ENCODE measurements at regions not wholly inside any gene's neighbourhood (a gene's known extent, or its start where the extent isn't known, plus 50 kb on each side); places are given as distances from the start of the nearest gene placed in this dataset.

DNA sequence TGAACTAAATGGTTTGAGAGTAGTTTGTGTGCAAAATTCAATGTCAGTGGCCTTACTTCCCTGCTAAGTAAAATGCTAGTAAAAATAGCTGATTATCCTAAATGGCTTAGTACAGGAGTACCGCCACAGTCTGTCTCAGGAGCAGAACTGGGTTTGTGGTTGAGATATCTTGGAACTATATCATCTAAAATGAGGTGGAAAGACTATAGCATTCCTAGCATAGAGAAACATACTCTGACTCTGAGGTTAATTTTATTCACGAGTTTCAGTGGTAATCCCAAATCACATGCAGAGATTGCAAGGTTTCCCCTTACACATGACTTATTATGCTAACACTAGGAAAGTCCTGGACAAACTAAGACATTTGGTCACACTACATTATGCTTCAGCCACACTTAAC, 70.4 kb downstream of the OR13H1 start:
- Histone ChIP-seq H2BK12ac (ENCODE audit: low read length) (no peak overlapping the region), H3K4me1 (ENCODE audit: control insufficient read depth in 2 of 2, insufficient read depth in 1 of 2, low read depth in 1 of 2, low read length in 2 of 2) (no peaks in the 10 kb centered on the region), H2BK15ac (ENCODE audit: low read length) (no peak overlapping the region), H3K27ac (replicated peaks; ENCODE audit: low read length) (no peak overlapping the region), H3K9ac (ENCODE audit: low read depth, low read length, poor library complexity) (no peak overlapping the region), H3K27me3 (ENCODE audit: control insufficient read depth in 3 of 3, insufficient read depth in 3 of 3, low read depth in 1 of 3, low read length in 3 of 3) (peaks cover 0 to 64% (median 0%) of the 10 kb centered on the region in 3 experiments), H3K23ac (ENCODE audit: low read depth, low read length, poor library complexity) (no peak overlapping the region), H2BK5ac (ENCODE audit: low read length) (no peak overlapping the region), H3K14ac (ENCODE audit: low read length) (no peak overlapping the region), H3K4ac (ENCODE audit: low read length) (no peak overlapping the region), H2AK5ac (ENCODE audit: low read depth, low read length) (no peak overlapping the region), H3K4me2 (ENCODE audit: insufficient read depth, low read length, poor library complexity, severe bottlenecking) (no peak overlapping the region), H3K4me3 (ENCODE audit: low read length in 2 of 2) (no peak overlapping the region), H4K8ac (ENCODE audit: low read depth, low read length) (no peak overlapping the region), H3K18ac (ENCODE audit: low read length) (no peak overlapping the region), H4K91ac (ENCODE audit: low read depth, low read length, poor library complexity) (no peak overlapping the region), H3K9me3 (replicated peaks in 1 of 2; ENCODE audit: control insufficient read depth in 2 of 2, insufficient read depth in 1 of 2, low read depth in 1 of 2, low read length in 2 of 2) (no peaks in the 10 kb centered on the region), H2AFZ (ENCODE audit: low read length) (no peak overlapping the region), H3K36me3 (replicated peaks in 1 of 2; ENCODE audit: control insufficient read depth in 2 of 2, insufficient read depth in 2 of 2, low read length in 2 of 2) (no peaks in the 10 kb centered on the region), H3K79me1 (ENCODE audit: low read depth, low read length) (no peaks in the 10 kb centered on the region), H2BK120ac (ENCODE audit: low read depth, low read length) (no peak overlapping the region)
- no CpG with 5 or more reads among the region's 2 CpGs for WGBS, 2 donors (ENCODE audit: extremely low coverage in 2 of 2, insufficient read length in 2 of 2, insufficient replicate concordance in 1 of 2)
- no peak for DNase-seq (ENCODE audit: low spot score)

- no peak for DNase-seq (ENCODE audit: low spot score)
- no peak overlapping the region for H2BK5ac ChIP-seq (ENCODE audit: low read length)
- H3K18ac ChIP-seq (ENCODE audit: low read length), result no peak overlapping the region
Observed at GRCh38 chrX:131617182-131617581, 73.3 kb downstream of the OR13H1 start.

GRCh38 chrX:131621650-131622049, 77.8 kb downstream of the OR13H1 start:
- no peak overlapping the region for H2AFZ ChIP-seq (ENCODE audit: low read length)
- no CpG with 5 or more reads among the region's 1 CpG for WGBS, 2 donors (ENCODE audit: extremely low coverage in 2 of 2, insufficient read length in 2 of 2, insufficient replicate concordance in 1 of 2)
- no peaks in the 10 kb centered on the region for H3K36me3 ChIP-seq (replicated peaks in 1 of 2; ENCODE audit: control insufficient read depth in 2 of 2, insufficient read depth in 2 of 2, low read length in 2 of 2)
- no peak overlapping the region for H3K27ac ChIP-seq (replicated peaks; ENCODE audit: low read length)
- H3K9me3 ChIP-seq (replicated peaks in 1 of 2; ENCODE audit: control insufficient read depth in 2 of 2, insufficient read depth in 1 of 2, low read depth in 1 of 2, low read length in 2 of 2), result no peaks in the 10 kb centered on the region
- no peak overlapping the region for H3K18ac ChIP-seq (ENCODE audit: low read length)
- H3K27me3 ChIP-seq (ENCODE audit: control insufficient read depth in 3 of 3, insufficient read depth in 3 of 3, low read depth in 1 of 3, low read length in 3 of 3), result peaks cover 0 to 73% (median 0%) of the 10 kb centered on the region in 3 experiments
- H2BK120ac ChIP-seq (ENCODE audit: low read depth, low read length), result no peak overlapping the region
- no peaks in the 10 kb centered on the region for H3K4me1 ChIP-seq (ENCODE audit: control insufficient read depth in 2 of 2, insufficient read depth in 1 of 2, low read depth in 1 of 2, low read length in 2 of 2)
- H3K4ac ChIP-seq (ENCODE audit: low read length), result no peak overlapping the region
- no peak overlapping the region for H2BK5ac ChIP-seq (ENCODE audit: low read length)
- no peak overlapping the region for H2BK12ac ChIP-seq (ENCODE audit: low read length)
- no peak for DNase-seq (ENCODE audit: low spot score)
- no peak overlapping the region for H4K8ac ChIP-seq (ENCODE audit: low read depth, low read length)
- H3K23ac ChIP-seq (ENCODE audit: low read depth, low read length, poor library complexity), result no peak overlapping the region
- H3K4me2 ChIP-seq (ENCODE audit: insufficient read depth, low read length, poor library complexity, severe bottlenecking), result no peak overlapping the region
- no peak overlapping the region for H4K91ac ChIP-seq (ENCODE audit: low read depth, low read length, poor library complexity)
- H2AK5ac ChIP-seq (ENCODE audit: low read depth, low read length), result no peak overlapping the region
- H2BK15ac ChIP-seq (ENCODE audit: low read length), result no peak overlapping the region
- no peak overlapping the region for H3K14ac ChIP-seq (ENCODE audit: low read length)
- H3K9ac ChIP-seq (ENCODE audit: low read depth, low read length, poor library complexity), result no peak overlapping the region
- H3K79me1 ChIP-seq (ENCODE audit: low read depth, low read length), result no peaks in the 10 kb centered on the region
- H3K4me3 ChIP-seq (ENCODE audit: low read length in 2 of 2), result no peak overlapping the region

More at GRCh38 chrX:131617182-131617581, 73.3 kb downstream of the OR13H1 start:
- Histone ChIP-seq H2BK15ac (ENCODE audit: low read length) (no peak overlapping the region), H3K14ac (ENCODE audit: low read length) (no peak overlapping the region), H3K27me3 (ENCODE audit: control insufficient read depth in 3 of 3, insufficient read depth in 3 of 3, low read depth in 1 of 3, low read length in 3 of 3) (peaks cover 0 to 69% (median 0%) of the 10 kb centered on the region in 3 experiments), H3K9ac (ENCODE audit: low read depth, low read length, poor library complexity) (no peak overlapping the region), H3K27ac (replicated peaks; ENCODE audit: low read length) (no peak overlapping the region), H3K23ac (ENCODE audit: low read depth, low read length, poor library complexity) (no peak overlapping the region), H3K79me1 (ENCODE audit: low read depth, low read length) (no peaks in the 10 kb centered on the region), H3K4me3 (ENCODE audit: low read length in 2 of 2) (no peak overlapping the region), H3K9me3 (replicated peaks in 1 of 2; ENCODE audit: control insufficient read depth in 2 of 2, insufficient read depth in 1 of 2, low read depth in 1 of 2, low read length in 2 of 2) (no peaks in the 10 kb centered on the region), H2BK120ac (ENCODE audit: low read depth, low read length) (no peak overlapping the region), H3K4me1 (ENCODE audit: control insufficient read depth in 2 of 2, insufficient read depth in 1 of 2, low read depth in 1 of 2, low read length in 2 of 2) (no peaks in the 10 kb centered on the region), H4K8ac (ENCODE audit: low read depth, low read length) (no peak overlapping the region), H2AK5ac (ENCODE audit: low read depth, low read length) (no peak overlapping the region), H3K4me2 (ENCODE audit: insufficient read depth, low read length, poor library complexity, severe bottlenecking) (no peak overlapping the region), H2AFZ (ENCODE audit: low read length) (no peak overlapping the region), H3K36me3 (replicated peaks in 1 of 2; ENCODE audit: control insufficient read depth in 2 of 2, insufficient read depth in 2 of 2, low read length in 2 of 2) (no peaks in the 10 kb centered on the region), H3K4ac (ENCODE audit: low read length) (no peak overlapping the region), H2BK12ac (ENCODE audit: low read length) (no peak overlapping the region), H4K91ac (ENCODE audit: low read depth, low read length, poor library complexity) (no peak overlapping the region)
- no CpG with 5 or more reads among the region's 3 CpGs for WGBS, 2 donors (ENCODE audit: extremely low coverage in 2 of 2, insufficient read length in 2 of 2, insufficient replicate concordance in 1 of 2)

- no peak overlapping the region for H2BK5ac ChIP-seq (ENCODE audit: low read length)
Observed at GRCh38 chrX:131626681-131627296, 82.9 kb downstream of the OR13H1 start.

More at GRCh38 chrX:131626681-131627296, 82.9 kb downstream of the OR13H1 start:
- no peak for DNase-seq (ENCODE audit: low spot score)
- no peak overlapping the region for H3K4me3 ChIP-seq (ENCODE audit: low read length in 2 of 2)
- no peaks in the 10 kb centered on the region for H3K79me1 ChIP-seq (ENCODE audit: low read depth, low read length)
- no peak overlapping the region for H3K23ac ChIP-seq (ENCODE audit: low read depth, low read length, poor library complexity)
- no peak overlapping the region for H3K14ac ChIP-seq (ENCODE audit: low read length)
- no peaks in the 10 kb centered on the region for H3K9me3 ChIP-seq (replicated peaks in 1 of 2; ENCODE audit: control insufficient read depth in 2 of 2, insufficient read depth in 1 of 2, low read depth in 1 of 2, low read length in 2 of 2)
- no peak overlapping the region for H4K91ac ChIP-seq (ENCODE audit: low read depth, low read length, poor library complexity)
- H2BK15ac ChIP-seq (ENCODE audit: low read length), result no peak overlapping the region
- no peak overlapping the region for H3K9ac ChIP-seq (ENCODE audit: low read depth, low read length, poor library complexity)
- H2AFZ ChIP-seq (ENCODE audit: low read length), result no peak overlapping the region
- no peaks in the 10 kb centered on the region for H3K36me3 ChIP-seq (replicated peaks in 1 of 2; ENCODE audit: control insufficient read depth in 2 of 2, insufficient read depth in 2 of 2, low read length in 2 of 2)
- no peaks in the 10 kb centered on the region for H3K4me1 ChIP-seq (ENCODE audit: control insufficient read depth in 2 of 2, insufficient read depth in 1 of 2, low read depth in 1 of 2, low read length in 2 of 2)
- no peak overlapping the region for H3K27ac ChIP-seq (replicated peaks; ENCODE audit: low read length)
- H2BK12ac ChIP-seq (ENCODE audit: low read length), result no peak overlapping the region
- no CpG with 5 or more reads among the region's 3 CpGs for WGBS, 2 donors (ENCODE audit: extremely low coverage in 2 of 2, insufficient read length in 2 of 2, insufficient replicate concordance in 1 of 2)
- no peak overlapping the region for H3K4ac ChIP-seq (ENCODE audit: low read length)
- H2AK5ac ChIP-seq (ENCODE audit: low read depth, low read length), result no peak overlapping the region
- H3K4me2 ChIP-seq (ENCODE audit: insufficient read depth, low read length, poor library complexity, severe bottlenecking), result no peak overlapping the region
- no peak overlapping the region for H2BK120ac ChIP-seq (ENCODE audit: low read depth, low read length)
- H4K8ac ChIP-seq (ENCODE audit: low read depth, low read length), result no peak overlapping the region
- peaks cover 0 to 81% (median 0%) of the 10 kb centered on the region in 3 experiments for H3K27me3 ChIP-seq (ENCODE audit: control insufficient read depth in 3 of 3, insufficient read depth in 3 of 3, low read depth in 1 of 3, low read length in 3 of 3)
- no peak overlapping the region for H3K18ac ChIP-seq (ENCODE audit: low read length)
